ENCODE measurements at regions not wholly inside any gene's neighbourhood (a gene's known extent, or its start where the extent isn't known, plus 50 kb on each side); places are given as distances from the start of the nearest gene placed in this dataset.

DNA sequence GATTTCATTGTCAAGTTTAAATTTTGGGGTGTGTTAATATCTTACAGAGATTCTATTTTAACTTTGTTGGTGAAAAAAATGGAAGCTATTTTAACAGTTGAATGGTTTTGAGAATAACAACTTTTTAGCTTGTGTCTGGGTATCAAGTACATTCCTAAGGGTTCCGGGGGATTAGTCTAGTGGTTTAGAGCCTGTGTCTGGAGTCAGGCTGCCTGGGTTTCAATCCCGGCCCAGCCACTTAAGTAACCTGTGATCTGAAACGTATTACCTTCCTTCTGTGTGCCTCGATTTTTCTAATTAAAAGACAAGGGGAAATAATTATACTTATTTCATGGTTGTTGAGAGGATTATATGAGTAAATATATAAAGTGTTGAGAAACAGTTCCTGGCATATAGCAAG is 288.6 kb upstream of the NR3C2 start:
- TF ChIP-seq, protein P1, sequence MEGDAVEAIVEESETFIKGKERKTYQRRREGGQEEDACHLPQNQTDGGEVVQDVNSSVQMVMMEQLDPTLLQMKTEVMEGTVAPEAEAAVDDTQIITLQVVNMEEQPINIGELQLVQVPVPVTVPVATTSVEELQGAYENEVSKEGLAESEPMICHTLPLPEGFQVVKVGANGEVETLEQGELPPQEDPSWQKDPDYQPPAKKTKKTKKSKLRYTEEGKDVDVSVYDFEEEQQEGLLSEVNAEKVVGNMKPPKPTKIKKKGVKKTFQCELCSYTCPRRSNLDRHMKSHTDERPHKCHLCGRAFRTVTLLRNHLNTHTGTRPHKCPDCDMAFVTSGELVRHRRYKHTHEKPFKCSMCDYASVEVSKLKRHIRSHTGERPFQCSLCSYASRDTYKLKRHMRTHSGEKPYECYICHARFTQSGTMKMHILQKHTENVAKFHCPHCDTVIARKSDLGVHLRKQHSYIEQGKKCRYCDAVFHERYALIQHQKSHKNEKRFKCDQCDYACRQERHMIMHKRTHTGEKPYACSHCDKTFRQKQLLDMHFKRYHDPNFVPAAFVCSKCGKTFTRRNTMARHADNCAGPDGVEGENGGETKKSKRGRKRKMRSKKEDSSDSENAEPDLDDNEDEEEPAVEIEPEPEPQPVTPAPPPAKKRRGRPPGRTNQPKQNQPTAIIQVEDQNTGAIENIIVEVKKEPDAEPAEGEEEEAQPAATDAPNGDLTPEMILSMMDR (IDR thresholded peaks at IDR 0.05; ENCODE audit: insufficient read depth, low read depth, low read length), result no peak
- no peak for DNase-seq (ENCODE audit: low read depth)
- H3K4me3 ChIP-seq (ENCODE audit: low read depth, low read length), result no peak overlapping the region

DNA sequence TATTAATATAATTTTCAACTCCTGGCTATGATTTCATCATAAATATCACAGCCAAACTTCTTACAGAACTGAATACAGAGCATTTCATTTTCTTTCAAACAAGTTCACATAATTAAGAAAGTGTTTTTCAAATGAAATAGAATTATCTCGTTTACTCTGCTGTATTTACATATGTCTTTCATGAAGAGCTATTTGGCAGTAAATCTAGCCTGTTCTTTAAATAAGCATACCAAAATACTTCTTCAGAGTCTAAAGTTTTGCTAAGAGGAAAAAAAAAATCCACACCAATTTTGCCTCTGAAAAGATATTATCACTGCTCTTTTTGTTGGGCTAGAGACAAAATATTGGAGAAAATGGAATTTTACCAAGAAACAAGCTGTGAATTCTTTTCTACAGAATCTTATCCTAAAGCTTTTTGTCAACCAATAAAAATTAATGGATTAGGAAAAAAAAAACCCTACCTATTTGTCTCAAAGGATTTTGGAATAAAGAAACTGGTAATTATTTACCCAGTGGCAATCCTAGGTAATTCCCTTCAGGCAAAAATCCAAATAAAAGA is 287.9 kb upstream of the NR3C2 start:
- H3K4me3 ChIP-seq (ENCODE audit: low read depth, low read length), result no peak overlapping the region
- TF ChIP-seq, protein P1 (IDR thresholded peaks at IDR 0.05; ENCODE audit: insufficient read depth, low read depth, low read length), result no peak
- no peak for DNase-seq (ENCODE audit: low read depth)

DNA sequence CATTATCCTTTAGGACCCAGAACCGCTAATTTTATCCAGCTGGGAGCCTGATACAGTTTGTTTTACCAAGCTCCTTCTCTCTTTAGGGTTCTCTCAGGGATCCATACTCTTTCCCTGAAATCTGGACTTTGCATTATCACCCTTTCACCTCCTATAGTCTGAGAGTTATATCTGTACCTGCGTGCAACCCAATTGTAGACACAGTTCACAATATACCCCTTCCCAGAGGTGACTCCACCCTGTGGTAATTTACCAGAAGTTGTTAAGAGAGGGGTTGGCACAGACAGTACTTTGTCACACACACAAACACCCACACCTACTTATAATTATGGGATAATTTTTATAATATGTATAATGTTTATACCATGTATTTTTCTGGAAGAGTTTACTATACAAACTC is 275.8 kb upstream of the NR3C2 start:
- no peak for DNase-seq (ENCODE audit: low read depth)
- TF ChIP-seq, protein P1 (IDR thresholded peaks at IDR 0.05; ENCODE audit: insufficient read depth, low read depth, low read length), result no peak
- no peak overlapping the region for H3K4me3 ChIP-seq (ENCODE audit: low read depth, low read length)

DNA sequence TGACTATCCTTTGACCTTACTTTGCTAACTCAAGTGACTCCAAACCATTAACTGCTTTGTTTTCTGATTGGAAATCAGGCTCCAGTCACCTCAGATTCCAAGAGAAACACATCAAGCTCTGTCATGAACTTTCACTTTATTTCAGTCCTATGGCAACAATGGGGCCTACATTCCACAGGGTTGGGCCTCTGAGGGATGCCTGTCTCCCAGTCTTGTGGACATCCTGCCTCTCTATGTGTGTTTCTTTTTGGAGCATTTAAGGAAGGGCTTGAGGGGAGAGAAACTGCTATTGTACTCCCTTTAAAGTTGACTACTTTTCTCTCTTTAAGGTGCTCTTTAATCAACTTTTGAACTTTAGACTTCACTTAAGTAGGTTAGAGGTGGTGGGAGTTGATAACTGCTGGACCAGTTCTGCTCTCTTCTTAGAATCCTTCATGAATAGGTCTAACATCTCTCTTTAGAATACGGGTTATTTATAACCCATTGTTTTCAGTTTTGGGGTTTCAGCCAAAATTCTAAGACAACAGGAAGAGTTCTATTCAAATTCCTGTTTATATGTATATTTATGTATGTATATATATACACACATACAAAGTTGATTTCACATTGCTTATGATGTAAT is 274.3 kb upstream of the NR3C2 start:
- no peak for DNase-seq (ENCODE audit: low read depth)
- no peak overlapping the region for H3K4me3 ChIP-seq (ENCODE audit: low read depth, low read length)
- TF ChIP-seq, protein P1 (IDR thresholded peaks at IDR 0.05; ENCODE audit: insufficient read depth, low read depth, low read length), result no peak

DNA sequence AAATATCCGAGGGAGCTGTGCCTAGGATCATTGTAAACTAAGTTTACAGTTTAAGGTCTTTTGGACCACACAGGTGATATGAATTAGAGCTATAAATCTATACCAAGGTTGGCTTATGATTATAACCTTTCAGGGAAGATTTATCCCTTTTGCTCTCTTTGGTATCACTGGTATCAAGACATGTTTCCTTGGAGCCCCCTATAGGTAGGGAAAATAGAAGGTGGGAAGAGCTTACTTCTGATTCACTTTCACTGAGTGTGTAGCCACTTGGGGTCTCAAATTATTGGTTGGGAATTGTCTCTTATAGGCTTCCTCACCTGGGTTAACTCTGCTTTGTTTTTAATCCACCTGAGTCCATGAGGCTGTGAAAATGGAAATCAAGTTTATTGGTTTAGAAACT is 262.1 kb upstream of the NR3C2 start:
- H3K4me3 ChIP-seq (ENCODE audit: low read depth, low read length), result no peak overlapping the region
- DNase-seq (ENCODE audit: low read depth), result no peak
- TF ChIP-seq, protein P1 (IDR thresholded peaks at IDR 0.05; ENCODE audit: insufficient read depth, low read depth, low read length), result no peak

DNA sequence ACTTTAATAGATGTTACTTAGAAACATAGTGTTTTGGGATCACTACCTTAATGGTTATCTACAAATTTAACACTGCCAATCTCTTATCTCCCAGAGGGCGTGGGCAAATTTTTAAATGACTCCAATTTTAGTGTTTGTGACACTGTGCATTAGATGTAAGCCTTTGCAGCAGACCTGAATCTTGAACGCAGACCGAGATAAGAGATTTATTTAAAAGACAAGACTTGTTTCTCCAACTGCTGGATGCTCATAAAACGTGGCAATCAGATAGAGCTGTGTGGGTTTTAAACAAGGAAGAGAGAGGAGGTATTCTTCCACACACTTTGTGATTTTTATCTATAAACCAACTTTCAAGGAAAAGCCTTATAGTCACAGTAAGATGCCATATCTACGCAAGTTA is 252.5 kb upstream of the NR3C2 start:
- TF ChIP-seq, protein P1 (IDR thresholded peaks at IDR 0.05; ENCODE audit: insufficient read depth, low read depth, low read length), result no peak

More for the DNA sequence above, 252.5 kb upstream of the NR3C2 start:
- H3K4me3 ChIP-seq (ENCODE audit: low read depth, low read length), result no peak overlapping the region
- no peak for DNase-seq (ENCODE audit: low read depth)
